HepG2 (cell line): ENCODE measurements at regions not wholly inside any gene's neighbourhood (a gene's known extent, or its start where the extent isn't known, plus 50 kb on each side); places are given as distances from the start of the nearest gene placed in this dataset.

Experiments used
- ATAC-seq: fragments of 200-7000 bp; cut with Tn5 transposase; 3 replicates; pipeline ENCODE4 v1.9.1; 2020; ENCODE audit warnings: mild to moderate bottlenecking, moderate library complexity
- BruUV-seq: library from RNA; stranded (reverse); fragments of 400-500 nt; replicated peaks from 2 replicates; lab custom pipeline; 2021; lab: Mats Ljungman, UMichigan
- CTCF ChIA-PET: fragments of 300-600 bp; formaldehyde crosslinking; extraction: SDS; loops from one replicate; lab custom pipeline; 2021; ENCODE audit warnings: low total read pairs, inconsistent platforms, low intra/inter-chr PET ratio; lab: Yijun Ruan, JAX
- POLR2A ChIA-PET: fragments of 350-600 bp; sonication (Branson Sonifier 250); formaldehyde crosslinking; loops from one replicate; lab custom pipeline; 2020; ENCODE audit warnings: antibody characterized with exemption, inconsistent platforms; lab: Yijun Ruan, JAX
- DNase-seq: peaks from one replicate; pipeline ENCODE4 v3.0.0-alpha.2; 2015; ENCODE audit warnings: low spot score
- FAIRE-seq: peaks from 3 replicates; lab custom pipeline; 2011; peaks lifted over from hg19 to GRCh38; lab: Jason Lieb, UNC
- H2AFZ ChIP-seq: one replicate; pipeline ENCODE4 v1.6.1; 2011; ENCODE audit warnings: low read length, inconsistent platforms
- H3K27ac ChIP-seq: fragments of 300-600 bp; 3 replicates; pipeline ENCODE4 v1.8.0; 2011; ENCODE audit warnings: mixed run types, mild to moderate bottlenecking, mixed read lengths, low read length, inconsistent platforms; ENCODE audit not compliant: insufficient read depth; ENCODE audit errors: extremely low read length
- H3K27me3 ChIP-seq, 2 experiments: fragments of 200-600 bp in 1 of 2; 2 replicates in 1 of 2; 3 replicates in 1 of 2; pipeline versions ENCODE4 v1.6.0 to v1.8.0; 2011; ENCODE audit warnings: low read length in 2 of 2, mild to moderate bottlenecking in 2 of 2, moderate library complexity in 2 of 2, inconsistent platforms in 1 of 2; ENCODE audit not compliant: insufficient read depth in 2 of 2, control insufficient read depth in 1 of 2
- H3K36me3 ChIP-seq, 2 experiments: fragments of 200-600 bp in 1 of 2; replicated peaks in 1 of 2; 2 replicates in 1 of 2; 3 replicates in 1 of 2; pipeline versions ENCODE4 v1.5.1 to v1.8.0; 2011; ENCODE audit warnings: low read length in 2 of 2, inconsistent platforms in 1 of 2; ENCODE audit not compliant: insufficient read depth in 2 of 2, control insufficient read depth in 1 of 2
- H3K4me1 ChIP-seq: 2 replicates; pipeline ENCODE4 v1.5.1; 2012; ENCODE audit warnings: low read length, inconsistent platforms; ENCODE audit not compliant: insufficient read depth
- H3K4me2 ChIP-seq: 2 replicates; pipeline ENCODE4 v1.6.0; 2011; ENCODE audit warnings: low read depth, low read length, inconsistent platforms
- H3K4me3 ChIP-seq, 3 experiments: fragments of 200-600 bp in 1 of 3; sonication (generic), shearing (Covaris generic) in 1 of 3; replicated peaks in 1 of 3; 2 replicates each; pipeline ENCODE4 v1.5.1; 2011 to 2016; ENCODE audit warnings: low read length in 3 of 3, inconsistent platforms in 2 of 3, low read depth in 2 of 3, mild to moderate bottlenecking in 2 of 3, control low read depth in 1 of 3, mixed read lengths in 1 of 3; ENCODE audit not compliant: insufficient read depth in 1 of 3
- H3K79me2 ChIP-seq: one replicate; pipeline ENCODE4 v1.6.1; 2011; ENCODE audit warnings: low read length, inconsistent platforms; ENCODE audit not compliant: insufficient read depth
- H3K9ac ChIP-seq: 2 replicates; pipeline ENCODE4 v1.6.0; 2011; ENCODE audit warnings: mild to moderate bottlenecking, low read depth, low read length, inconsistent platforms; ENCODE audit not compliant: insufficient read depth
- H3K9me3 ChIP-seq: 2 replicates; pipeline ENCODE4 v1.5.1; 2012; ENCODE audit warnings: mild to moderate bottlenecking, low read length
- H4K20me1 ChIP-seq: 2 replicates; pipeline ENCODE4 v1.6.0; 2011; ENCODE audit warnings: inconsistent platforms, mild to moderate bottlenecking, low read length, moderate library complexity; ENCODE audit not compliant: insufficient read depth
- ASH2L ChIP-seq: fragments of 300-600, 200-600 bp; sonication (generic); IDR thresholded peaks from 2 replicates; pipeline ENCODE4 v1.7.0; 2017; ENCODE audit warnings: low read depth, mild to moderate bottlenecking, moderate library complexity, mixed read lengths, low read length; ENCODE audit not compliant: insufficient read length
- ESRRA ChIP-seq: sonication (generic); formaldehyde crosslinking; IDR thresholded peaks from 2 replicates; pipeline ENCODE4 v1.5.1; 2020; ENCODE audit warnings: mild to moderate bottlenecking, low read depth, missing genetic modification reagents
- GABPB1 ChIP-seq: IDR thresholded peaks from 2 replicates; pipeline ENCODE4 v1.6.1; 2016; ENCODE audit warnings: mild to moderate bottlenecking, missing genetic modification reagents, moderate library complexity, missing compliant biosample characterization
- HOXD1 ChIP-seq: sonication (generic); formaldehyde crosslinking; IDR thresholded peaks from 2 replicates; pipeline ENCODE4 v1.5.0; 2020; ENCODE audit warnings: missing genetic modification reagents
- KLF13 ChIP-seq: sonication (generic); formaldehyde crosslinking; IDR thresholded peaks from 2 replicates; pipeline ENCODE4 v1.4.0; 2020; ENCODE audit warnings: mild to moderate bottlenecking, missing genetic modification reagents
- NFIB ChIP-seq: sonication (generic); formaldehyde crosslinking; IDR thresholded peaks from 2 replicates; pipeline ENCODE4 v1.9.0; 2021; ENCODE audit warnings: missing genetic modification reagents, mild to moderate bottlenecking, borderline replicate concordance
- SETDB1 ChIP-seq: sonication (generic); formaldehyde crosslinking; IDR thresholded peaks from 2 replicates; pipeline ENCODE4 v1.5.1; 2020; ENCODE audit warnings: missing genetic modification reagents, mild to moderate bottlenecking, borderline replicate concordance
- SMC3 ChIP-seq: IDR thresholded peaks from 2 replicates; pipeline ENCODE4 v1.6.1; 2011; ENCODE audit warnings: low read length, improper control_type of control experiment
- STAG1 ChIP-seq: sonication (generic); formaldehyde crosslinking; IDR thresholded peaks from 2 replicates; pipeline ENCODE4 v1.4.0; 2020; ENCODE audit warnings: missing genetic modification reagents
- ZNF10 ChIP-seq: sonication (generic); formaldehyde crosslinking; IDR thresholded peaks from 2 replicates; pipeline ENCODE4 v1.4.0; 2020; ENCODE audit warnings: mild to moderate bottlenecking, low read depth, missing genetic modification reagents, borderline replicate concordance
- ZNF101 ChIP-seq: sonication (generic); formaldehyde crosslinking; IDR thresholded peaks from 2 replicates; pipeline ENCODE4 v1.4.0; 2020; ENCODE audit warnings: mild to moderate bottlenecking, low read depth, missing genetic modification reagents, borderline replicate concordance
- ZNF17 ChIP-seq: sonication (generic); formaldehyde crosslinking; IDR thresholded peaks from 2 replicates; pipeline ENCODE4 v1.5.0; 2020; ENCODE audit warnings: mild to moderate bottlenecking, missing genetic modification reagents
- ZNF30 ChIP-seq: sonication (generic); formaldehyde crosslinking; IDR thresholded peaks from 2 replicates; pipeline ENCODE4 v1.5.0; 2020; ENCODE audit warnings: mild to moderate bottlenecking, missing genetic modification reagents
- ZNF569 ChIP-seq: sonication (generic); formaldehyde crosslinking; IDR thresholded peaks from 2 replicates; pipeline ENCODE4 v1.5.0; 2020; ENCODE audit warnings: mild to moderate bottlenecking, missing genetic modification reagents, moderate library complexity, borderline replicate concordance
- ZNF616 ChIP-seq: sonication (generic); formaldehyde crosslinking; IDR thresholded peaks from 2 replicates; pipeline ENCODE4 v1.5.0; 2020; ENCODE audit warnings: low read depth, mild to moderate bottlenecking, missing genetic modification reagents
- ZNF761 ChIP-seq: sonication (generic); formaldehyde crosslinking; conservative IDR thresholded peaks from 2 replicates; pipeline ENCODE4 v1.4.0; 2020; ENCODE audit warnings: mild to moderate bottlenecking, missing genetic modification reagents
- WGBS: methylation state at CpG from one replicate; pipeline ENCODE4 v1.1.6; 2017; ENCODE audit warnings: low lambda C conversion rate; 5-methylcytosine and 5-hydroxymethylcytosine counted together
- in situ Hi-C: cut with HindIII; loops from 2 replicates; pipeline ENCODE4 v1.10.0; 2017; ENCODE audit warnings: low pct_unique_long_range_greater_than_20kb; ENCODE audit not compliant: extremely low pct_ligation_motif_present
- intact Hi-C: fragments of 100-400 bp; cut with micrococcal nuclease; formaldehyde crosslinking; loops from one replicate; pipeline ENCODE4 v1.10.0; 2022; ENCODE audit not compliant: unreplicated experiment
- TF ChIP-seq, protein P1 (sequence below): sonication (generic); formaldehyde crosslinking; IDR thresholded peaks from 2 replicates; pipeline ENCODE4 v1.5.1; 2020; ENCODE audit warnings: mild to moderate bottlenecking, missing genetic modification reagents, moderate library complexity

DNA sequence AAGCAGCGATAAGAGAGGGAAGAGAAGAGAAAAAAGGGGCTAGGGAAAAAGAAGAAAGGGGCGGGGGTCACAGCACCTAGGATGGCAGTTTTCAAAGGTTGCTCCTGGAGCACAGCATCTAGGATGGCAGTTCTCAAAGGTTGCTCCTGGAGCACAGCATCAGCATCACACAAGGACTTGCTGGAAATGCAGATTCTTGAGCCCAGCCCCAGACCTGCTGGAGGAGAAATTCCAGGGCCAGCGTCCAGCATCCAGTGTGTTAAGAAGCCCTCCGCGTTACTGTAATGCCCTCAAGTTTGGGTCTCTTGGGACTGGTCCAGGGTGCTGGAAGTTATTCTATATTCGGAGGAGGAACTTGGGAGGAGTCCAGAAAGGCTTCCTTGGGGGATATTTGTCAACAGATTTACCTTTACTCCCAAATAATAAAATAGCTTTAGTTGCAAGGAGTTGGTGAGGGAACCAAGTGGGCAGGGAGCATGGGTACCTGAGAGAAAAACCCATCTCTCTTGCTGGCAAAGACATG lies 519.4 kb downstream of the SHQ1 start:
- H4K20me1 ChIP-seq, result no peaks in the 10 kb centered on the region
- no peak for DNase-seq
- H3K4me2 ChIP-seq, result no peak overlapping the region
- no peak overlapping the region for H3K4me3 ChIP-seq
- no peaks in the 10 kb centered on the region for H3K9me3 ChIP-seq
- intact Hi-C loops, result no loop called here
- H3K27ac ChIP-seq, result no peak overlapping the region
- in situ Hi-C loops, result no loop called here
- H3K9ac ChIP-seq, result no peak overlapping the region
- no peaks in the 10 kb centered on the region for H3K79me2 ChIP-seq
- CTCF ChIA-PET, result no interaction called here
- no TSS peak for BruUV-seq
- 21% methylated on average over 5 of the region's 6 CpGs for WGBS
- FAIRE-seq, result no peak
- H3K27me3 ChIP-seq, result peaks cover 2 to 13% of the 10 kb centered on the region in 2 experiments; a peak in 1 of 5 replicates
- no peak overlapping the region for H2AFZ ChIP-seq
- no peaks in the 10 kb centered on the region for H3K4me1 ChIP-seq
- POLR2A ChIA-PET, result no interaction called here
- no peaks in the 10 kb centered on the region for H3K36me3 ChIP-seq
- no peak for ATAC-seq
- TF ChIP-seq GABPB1 (CRISPR knock-in tag) (no peak), ZNF616 (CRISPR knock-in tag) (no peak), ASH2L (no peak), HOXD1 (CRISPR knock-in tag) (no peak), NFIB (no peak), ZNF761 (CRISPR knock-in tag) (no peak), ZNF17 (CRISPR knock-in tag) (no peak), STAG1 (no peak), ZNF30 (CRISPR knock-in tag) (no peak), ZNF101 (CRISPR knock-in tag) (no peak), SMC3 (no peak), ZNF569 (CRISPR knock-in tag) (no peak), KLF13 (CRISPR knock-in tag) (no peak), ESRRA (CRISPR knock-in tag) (no peak), SETDB1 (no peak), ZNF10 (CRISPR knock-in tag) (no peak)
- TF ChIP-seq, protein P1, sequence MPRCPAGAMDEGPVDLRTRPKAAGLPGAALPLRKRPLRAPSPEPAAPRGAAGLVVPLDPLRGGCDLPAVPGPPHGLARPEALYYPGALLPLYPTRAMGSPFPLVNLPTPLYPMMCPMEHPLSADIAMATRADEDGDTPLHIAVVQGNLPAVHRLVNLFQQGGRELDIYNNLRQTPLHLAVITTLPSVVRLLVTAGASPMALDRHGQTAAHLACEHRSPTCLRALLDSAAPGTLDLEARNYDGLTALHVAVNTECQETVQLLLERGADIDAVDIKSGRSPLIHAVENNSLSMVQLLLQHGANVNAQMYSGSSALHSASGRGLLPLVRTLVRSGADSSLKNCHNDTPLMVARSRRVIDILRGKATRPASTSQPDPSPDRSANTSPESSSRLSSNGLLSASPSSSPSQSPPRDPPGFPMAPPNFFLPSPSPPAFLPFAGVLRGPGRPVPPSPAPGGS, result no peak
